D721Med (cell line): ENCODE measurements at regions not wholly inside any gene's neighbourhood (a gene's known extent, or its start where the extent isn't known, plus 50 kb on each side); places are given as distances from the start of the nearest gene placed in this dataset.
"Not testable (repeated sequence)": the region's sequence is repeated elsewhere in the genome, so short reads cannot be mapped to it uniquely, and the experiment has no call there.

ENCODE experiments used
- DNase-seq: peaks from one replicate; pipeline ENCODE4 v3.0.0; 2011; ENCODE audit warnings: low spot score; ENCODE audit not compliant: insufficient read length
- FAIRE-seq: peaks from 2 replicates; lab custom pipeline; 2011; peaks lifted over from hg19 to GRCh38; lab: Jason Lieb, UNC
- CTCF ChIP-seq: IDR thresholded peaks from 2 replicates; pipeline ENCODE4 v1.5.1; 2012; ENCODE audit warnings: mild to moderate bottlenecking, control low read depth; ENCODE audit not compliant: insufficient read depth; ENCODE audit errors: missing control alignments

- no peak for FAIRE-seq
- DNase-seq = no peak
- no peak for TF ChIP-seq CTCF
Measured at GRCh38 chr9:110021891-110022290, 186.1 kb downstream of the C9orf152 start.

GRCh38 chr9:110023221-110023620, 184.7 kb downstream of the C9orf152 start:
- not testable (repeated sequence) for FAIRE-seq, DNase-seq

GRCh38 chr9:110025551-110026170, 182.3 kb downstream of the C9orf152 start:
- DNase-seq (no peak), FAIRE-seq (no peak)

GRCh38 chr9:110027671-110028081, 180.3 kb downstream of the C9orf152 start:
- FAIRE-seq = no peak
- no peak for TF ChIP-seq CTCF
- DNase-seq = no peak

More at GRCh38 chr9:110025551-110026170, 182.3 kb downstream of the C9orf152 start:
- TF ChIP-seq CTCF = no peak

GRCh38 chr9:110028271-110028670, 179.7 kb downstream of the C9orf152 start:
- FAIRE-seq (no peak), DNase-seq (no peak)
- TF ChIP-seq CTCF = no peak

GRCh38 chr9:110028676-110029075, 179.3 kb downstream of the C9orf152 start:
- TF ChIP-seq CTCF = no peak
- no peak for FAIRE-seq
- no peak for DNase-seq

- FAIRE-seq (no peak), DNase-seq (no peak)
- no peak for TF ChIP-seq CTCF
Measured at GRCh38 chr9:110029429-110029955, 178.5 kb downstream of the C9orf152 start.
